C4-2B (cell line): ENCODE measurements at regions not wholly inside any gene's neighbourhood (a gene's known extent, or its start where the extent isn't known, plus 50 kb on each side); places are given as distances from the start of the nearest gene placed in this dataset.

Experiments
- ZFX ChIP-seq: fragments of 450-650 bp; IDR thresholded peaks from 2 replicates; pipeline ENCODE4 v1.6.1; 2017
- TF ChIP-seq, protein P1 (sequence below): fragments of 450-650 bp; conservative IDR thresholded peaks from 2 replicates; pipeline ENCODE4 v1.5.1; 2017; ENCODE audit warnings: mild to moderate bottlenecking

DNA sequence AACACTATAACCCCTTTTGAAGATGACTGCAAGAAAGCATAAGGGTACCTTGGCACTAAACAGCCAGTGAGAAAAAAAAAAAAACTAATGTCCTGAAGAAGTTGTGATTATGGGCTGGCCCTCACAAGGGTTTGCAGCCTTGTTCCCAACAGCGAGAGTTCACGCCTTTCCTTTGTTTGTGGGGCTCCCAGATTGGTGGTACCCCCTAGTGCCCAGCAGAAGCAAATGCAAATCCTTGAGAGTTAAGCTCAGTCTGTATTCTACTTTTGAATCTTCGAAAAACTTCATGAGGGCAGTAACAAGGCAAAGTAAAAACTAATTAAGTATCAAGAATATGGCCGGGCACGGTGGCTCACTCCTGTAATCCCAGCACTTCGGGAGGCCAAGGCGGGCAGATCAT, 238.9 kb upstream of the LMO3 start:
- TF ChIP-seq, protein P1, sequence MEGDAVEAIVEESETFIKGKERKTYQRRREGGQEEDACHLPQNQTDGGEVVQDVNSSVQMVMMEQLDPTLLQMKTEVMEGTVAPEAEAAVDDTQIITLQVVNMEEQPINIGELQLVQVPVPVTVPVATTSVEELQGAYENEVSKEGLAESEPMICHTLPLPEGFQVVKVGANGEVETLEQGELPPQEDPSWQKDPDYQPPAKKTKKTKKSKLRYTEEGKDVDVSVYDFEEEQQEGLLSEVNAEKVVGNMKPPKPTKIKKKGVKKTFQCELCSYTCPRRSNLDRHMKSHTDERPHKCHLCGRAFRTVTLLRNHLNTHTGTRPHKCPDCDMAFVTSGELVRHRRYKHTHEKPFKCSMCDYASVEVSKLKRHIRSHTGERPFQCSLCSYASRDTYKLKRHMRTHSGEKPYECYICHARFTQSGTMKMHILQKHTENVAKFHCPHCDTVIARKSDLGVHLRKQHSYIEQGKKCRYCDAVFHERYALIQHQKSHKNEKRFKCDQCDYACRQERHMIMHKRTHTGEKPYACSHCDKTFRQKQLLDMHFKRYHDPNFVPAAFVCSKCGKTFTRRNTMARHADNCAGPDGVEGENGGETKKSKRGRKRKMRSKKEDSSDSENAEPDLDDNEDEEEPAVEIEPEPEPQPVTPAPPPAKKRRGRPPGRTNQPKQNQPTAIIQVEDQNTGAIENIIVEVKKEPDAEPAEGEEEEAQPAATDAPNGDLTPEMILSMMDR: peak; percentile 38
- TF ChIP-seq ZFX: no peak
